HL-60 (cell line): ENCODE measurements at regions not wholly inside any gene's neighbourhood (a gene's known extent, or its start where the extent isn't known, plus 50 kb on each side); places are given as distances from the start of the nearest gene placed in this dataset.

ENCODE experiments used
- CTCF ChIP-seq: IDR thresholded peaks from one replicate; pipeline ENCODE4 v1.5.1; 2011; ENCODE audit warnings: low read length, control low read depth, inconsistent platforms; ENCODE audit not compliant: insufficient read depth
- GABPA ChIP-seq: IDR thresholded peaks from 2 replicates; pipeline ENCODE4 v1.6.1; 2012; ENCODE audit warnings: low read depth
- POLR2AphosphoS5 ChIP-seq: IDR thresholded peaks from 2 replicates; pipeline ENCODE4 v1.6.1; 2012; ENCODE audit warnings: low read depth
- TF ChIP-seq, protein P1 (sequence below): IDR thresholded peaks from 2 replicates; pipeline ENCODE4 v1.6.1; 2012; ENCODE audit warnings: low read depth; ENCODE audit not compliant: insufficient replicate concordance

- TF ChIP-seq GABPA (no peak), CTCF (no peak), POLR2AphosphoS5 (no peak)
- TF ChIP-seq, protein P1, sequence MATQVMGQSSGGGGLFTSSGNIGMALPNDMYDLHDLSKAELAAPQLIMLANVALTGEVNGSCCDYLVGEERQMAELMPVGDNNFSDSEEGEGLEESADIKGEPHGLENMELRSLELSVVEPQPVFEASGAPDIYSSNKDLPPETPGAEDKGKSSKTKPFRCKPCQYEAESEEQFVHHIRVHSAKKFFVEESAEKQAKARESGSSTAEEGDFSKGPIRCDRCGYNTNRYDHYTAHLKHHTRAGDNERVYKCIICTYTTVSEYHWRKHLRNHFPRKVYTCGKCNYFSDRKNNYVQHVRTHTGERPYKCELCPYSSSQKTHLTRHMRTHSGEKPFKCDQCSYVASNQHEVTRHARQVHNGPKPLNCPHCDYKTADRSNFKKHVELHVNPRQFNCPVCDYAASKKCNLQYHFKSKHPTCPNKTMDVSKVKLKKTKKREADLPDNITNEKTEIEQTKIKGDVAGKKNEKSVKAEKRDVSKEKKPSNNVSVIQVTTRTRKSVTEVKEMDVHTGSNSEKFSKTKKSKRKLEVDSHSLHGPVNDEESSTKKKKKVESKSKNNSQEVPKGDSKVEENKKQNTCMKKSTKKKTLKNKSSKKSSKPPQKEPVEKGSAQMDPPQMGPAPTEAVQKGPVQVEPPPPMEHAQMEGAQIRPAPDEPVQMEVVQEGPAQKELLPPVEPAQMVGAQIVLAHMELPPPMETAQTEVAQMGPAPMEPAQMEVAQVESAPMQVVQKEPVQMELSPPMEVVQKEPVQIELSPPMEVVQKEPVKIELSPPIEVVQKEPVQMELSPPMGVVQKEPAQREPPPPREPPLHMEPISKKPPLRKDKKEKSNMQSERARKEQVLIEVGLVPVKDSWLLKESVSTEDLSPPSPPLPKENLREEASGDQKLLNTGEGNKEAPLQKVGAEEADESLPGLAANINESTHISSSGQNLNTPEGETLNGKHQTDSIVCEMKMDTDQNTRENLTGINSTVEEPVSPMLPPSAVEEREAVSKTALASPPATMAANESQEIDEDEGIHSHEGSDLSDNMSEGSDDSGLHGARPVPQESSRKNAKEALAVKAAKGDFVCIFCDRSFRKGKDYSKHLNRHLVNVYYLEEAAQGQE: no peak
Observed at GRCh38 chr1:72434070-72434469, 151.7 kb upstream of the NEGR1 start.
